K562 (cell line): ENCODE measurements at regions not wholly inside any gene's neighbourhood (a gene's known extent, or its start where the extent isn't known, plus 50 kb on each side); places are given as distances from the start of the nearest gene placed in this dataset.

ENCODE experiments used
- ATAC-seq: fragments of 200-7000 bp; cut with Tn5 transposase; 3 replicates; pipeline ENCODE4 v1.9.1; 2020; ENCODE audit warnings: moderate library complexity
- BruUV-seq: library from RNA; stranded (reverse); fragments of 400-500 nt; replicated peaks from 2 replicates; lab custom pipeline; 2021; lab: Mats Ljungman, UMichigan
- CTCF ChIA-PET: fragments of 300-600 bp; formaldehyde crosslinking; extraction: SDS; loops from one replicate; lab custom pipeline; 2021; ENCODE audit warnings: low intra/inter-chr PET ratio; lab: Yijun Ruan, JAX
- POLR2A ChIA-PET: fragments of 300-600, 350-650 bp; sonication (Branson Sonifier 250); formaldehyde crosslinking; extraction: SDS; loops from one replicate; lab custom pipeline; 2021; ENCODE audit warnings: antibody characterized with exemption, inconsistent platforms; lab: Yijun Ruan, JAX
- DNase-seq, 4 experiments: peaks; one replicate each; pipeline versions ENCODE4 v3.0.0 to v3.0.0-alpha.2; 2011 to 2018; ENCODE audit warnings: low spot score in 3 of 4, mixed read lengths in 3 of 4; ENCODE audit errors: extremely low read depth in 1 of 4
- FAIRE-seq: peaks from 2 replicates; lab custom pipeline; 2011; peaks lifted over from hg19 to GRCh38; lab: Jason Lieb, UNC
- H2AFZ ChIP-seq: 2 replicates; pipeline ENCODE4 v1.6.0; 2011; ENCODE audit warnings: low read depth, low read length, control low read depth, inconsistent platforms
- H3K27ac ChIP-seq: fragments of 200-600 bp; 3 replicates; pipeline ENCODE4 v1.8.0; 2011; ENCODE audit warnings: low read depth, mild to moderate bottlenecking, control low read depth, inconsistent platforms, low read length, moderate library complexity, mixed read lengths; ENCODE audit errors: extremely low read depth
- H3K27me3 ChIP-seq, 2 experiments: fragments of 300-600 bp in 1 of 2; 2 replicates in 1 of 2; 3 replicates in 1 of 2; pipeline versions ENCODE4 v1.6.0 to v1.8.0; 2011; ENCODE audit warnings: inconsistent platforms in 2 of 2, low read length in 2 of 2, mild to moderate bottlenecking in 1 of 2, mixed read lengths in 1 of 2, moderate library complexity in 1 of 2; ENCODE audit not compliant: control insufficient read depth in 2 of 2, insufficient read depth in 2 of 2
- H3K36me3 ChIP-seq: fragments of 300-600 bp; 3 replicates; pipeline ENCODE4 v1.8.0; 2011; ENCODE audit warnings: mild to moderate bottlenecking, low read length, inconsistent platforms; ENCODE audit not compliant: control insufficient read depth, insufficient read depth
- H3K4me1 ChIP-seq, 2 experiments: fragments of 200-600 bp in 1 of 2; replicated peaks in 1 of 2; 2 replicates in 1 of 2; 3 replicates in 1 of 2; pipeline versions ENCODE4 v1.5.1 to v1.8.0; 2011; ENCODE audit warnings: inconsistent platforms in 2 of 2, low read length in 2 of 2, mild to moderate bottlenecking in 1 of 2, mixed read lengths in 1 of 2, moderate library complexity in 1 of 2; ENCODE audit not compliant: control insufficient read depth in 2 of 2, insufficient read depth in 2 of 2
- H3K4me2 ChIP-seq: 2 replicates; pipeline ENCODE4 v1.6.1; 2011; ENCODE audit warnings: low read length, control low read depth, inconsistent platforms, mixed read lengths; ENCODE audit not compliant: insufficient read depth
- H3K4me3 ChIP-seq: fragments of 200-600 bp; sonication (generic), shearing (Covaris generic); 2 replicates; pipeline ENCODE4 v1.5.1; 2016; ENCODE audit warnings: control low read depth, inconsistent platforms
- H3K79me2 ChIP-seq: fragments of 200-600 bp; 3 replicates; pipeline ENCODE4 v1.8.0; 2011; ENCODE audit warnings: low read length, inconsistent platforms; ENCODE audit not compliant: control insufficient read depth, insufficient read depth
- H3K9ac ChIP-seq, 2 experiments: 2 replicates each; pipeline versions ENCODE4 v1.6.0 to v1.6.1; 2011; ENCODE audit warnings: low read depth in 2 of 2, low read length in 2 of 2, control low read depth in 1 of 2, inconsistent platforms in 1 of 2, mild to moderate bottlenecking in 1 of 2, mixed read lengths in 1 of 2; ENCODE audit not compliant: insufficient read depth in 1 of 2
- H3K9me1 ChIP-seq: one replicate; pipeline ENCODE4 v1.6.0; 2011; ENCODE audit warnings: inconsistent platforms, mild to moderate bottlenecking, low read length, moderate library complexity; ENCODE audit not compliant: control insufficient read depth, insufficient read depth
- H3K9me3 ChIP-seq: replicated peaks from 2 replicates; pipeline ENCODE4 v1.5.1; 2011; ENCODE audit warnings: low read depth, low read length, inconsistent platforms; ENCODE audit not compliant: control insufficient read depth, insufficient read depth
- H4K20me1 ChIP-seq: replicated peaks from 2 replicates; pipeline ENCODE4 v1.6.1; 2011; ENCODE audit warnings: low read length, inconsistent platforms, mixed read lengths; ENCODE audit not compliant: control insufficient read depth, insufficient read depth
- ASH1L ChIP-seq: fragments of 450-650 bp; IDR thresholded peaks from 2 replicates; pipeline ENCODE4 v1.6.1; 2018; ENCODE audit warnings: borderline replicate concordance, mild to moderate bottlenecking, low read depth; ENCODE audit not compliant: partially characterized antibody
- CHAMP1 ChIP-seq: fragments of 450-650 bp; IDR thresholded peaks from 2 replicates; pipeline ENCODE4 v1.6.1; 2016; ENCODE audit warnings: mild to moderate bottlenecking
- CREB1 ChIP-seq, 2 experiments: sonication (generic) in 1 of 2; formaldehyde crosslinking in 1 of 2; IDR thresholded peaks; 2 replicates each; pipeline versions ENCODE4 v1.6.1 to v1.8.0; 2012 to 2022; ENCODE audit warnings: inconsistent platforms in 1 of 2, mild to moderate bottlenecking in 1 of 2, missing genetic modification reagents in 1 of 2, moderate library complexity in 1 of 2
- GATAD2A ChIP-seq: fragments of 450-650 bp; IDR thresholded peaks from 2 replicates; pipeline ENCODE4 v1.6.1; 2017
- HDAC1 ChIP-seq, 2 experiments: fragments of 450-650 bp; IDR thresholded peaks; 2 replicates each; pipeline ENCODE4 v1.6.1; 2016 to 2017; ENCODE audit warnings: inconsistent platforms in 1 of 2, mild to moderate bottlenecking in 1 of 2, moderate library complexity in 1 of 2
- HES1 ChIP-seq: fragments of 450-650 bp; IDR thresholded peaks from 2 replicates; pipeline ENCODE4 v1.6.1; 2016; ENCODE audit warnings: low read depth, mild to moderate bottlenecking, moderate library complexity
- HEY1 ChIP-seq: fragments of 250-450 bp; sonication (Bioruptor Pico); IDR thresholded peaks from 2 replicates; pipeline ENCODE4 v1.5.0; 2020; ENCODE audit warnings: mild to moderate bottlenecking, moderate library complexity, borderline replicate concordance
- JUN ChIP-seq, 2 experiments: sonication (generic) in 1 of 2; formaldehyde crosslinking in 1 of 2; IDR thresholded peaks; 2 replicates each; pipeline versions ENCODE4 v1.6.1 to v1.8.0; 2012 to 2022; ENCODE audit warnings: borderline replicate concordance in 2 of 2, mild to moderate bottlenecking in 2 of 2, improper control_type of control experiment in 1 of 2, low read depth in 1 of 2, low read length in 1 of 2, missing genetic modification reagents in 1 of 2
- MCM2 ChIP-seq: fragments of 450-650 bp; IDR thresholded peaks from 2 replicates; pipeline ENCODE4 v1.6.1; 2017; ENCODE audit warnings: low read depth, mild to moderate bottlenecking
- PRPF4 ChIP-seq: fragments of 200-400 bp; formaldehyde crosslinking; IDR thresholded peaks from one replicate; pipeline ENCODE4 v1.6.1; 2017; ENCODE audit warnings: low read length, low read depth, mild to moderate bottlenecking; ENCODE audit not compliant: insufficient read depth, poor library complexity, severe bottlenecking
- PURB ChIP-seq: sonication (generic); formaldehyde crosslinking; IDR thresholded peaks from 2 replicates; pipeline ENCODE4 v1.9.0; 2021; ENCODE audit warnings: low read depth, mild to moderate bottlenecking, missing genetic modification reagents
- SMARCE1 ChIP-seq: fragments of 450-650 bp; IDR thresholded peaks from 2 replicates; pipeline ENCODE4 v1.7.1; 2016; ENCODE audit warnings: mild to moderate bottlenecking
- SRF ChIP-seq, 2 experiments: fragments of 250-450, 450-650 bp in 1 of 2; sonication (Bioruptor Pico) in 1 of 2; sonication (generic) in 1 of 2; formaldehyde crosslinking; IDR thresholded peaks; 2 replicates each; pipeline versions ENCODE4 v1.5.0 to v1.5.1; 2020 to 2022; ENCODE audit warnings: mild to moderate bottlenecking in 1 of 2, missing genetic modification reagents in 1 of 2
- TAF1 ChIP-seq: IDR thresholded peaks from 2 replicates; pipeline ENCODE4 v1.6.1; 2011; ENCODE audit warnings: mild to moderate bottlenecking, low read length, moderate library complexity; ENCODE audit not compliant: insufficient read depth, control insufficient read depth, severe bottlenecking; ENCODE audit errors: extremely low read depth
- TCFL5 ChIP-seq: fragments of 250-450 bp; sonication (Bioruptor Pico); conservative IDR thresholded peaks from 2 replicates; pipeline ENCODE4 v1.6.1; 2021; ENCODE audit warnings: mild to moderate bottlenecking, moderate library complexity, matching md5 sums
- ZBTB26 ChIP-seq: fragments of 450-650 bp; formaldehyde crosslinking; IDR thresholded peaks from 2 replicates; pipeline ENCODE4 v1.4.0; 2022; ENCODE audit warnings: missing genetic modification characterization
- ZFPM2 ChIP-seq: fragments of 250-450 bp; sonication (Bioruptor Pico); IDR thresholded peaks from 2 replicates; pipeline ENCODE4 v1.5.1; 2022; ENCODE audit warnings: mild to moderate bottlenecking
- ZNF57 ChIP-seq: fragments of 450-650 bp; formaldehyde crosslinking; IDR thresholded peaks from 2 replicates; pipeline ENCODE4 v1.4.0; 2020; ENCODE audit warnings: mild to moderate bottlenecking, moderate library complexity
- WGBS: fragments of 100-300 bp; shearing (Covaris generic); methylation state at CpG from one replicate; pipeline ENCODE4 v1.1.6; 2016; ENCODE audit warnings: low coverage, mixed read lengths; ENCODE audit not compliant: insufficient coverage; ENCODE audit errors: missing lambda C conversion rate; 5-methylcytosine and 5-hydroxymethylcytosine counted together
- in situ Hi-C: fragments of 300-500 bp; cut with MboI; formaldehyde crosslinking; loops from 4 replicates; pipeline ENCODE4 v1.15.0; 2018; ENCODE audit warnings: inconsistent platforms, mixed read lengths
- intact Hi-C: fragments of 100-400 bp; cut with micrococcal nuclease; formaldehyde crosslinking; loops from 2 replicates; pipeline ENCODE4 v1.14.2; 2022

GRCh38 chr1:81458186-81458585 lies 342.5 kb upstream of the ADGRL2 start (continued):
- no peak for TF ChIP-seq ASH1L
- no peak for TF ChIP-seq HEY1 (CRISPR knock-in tag)
- TF ChIP-seq GATAD2A = no peak
- TF ChIP-seq ZBTB26 (CRISPR knock-in tag) = no peak
- TF ChIP-seq ZFPM2 (CRISPR knock-in tag) = no peak
- no peak for TF ChIP-seq HDAC1 (IDR thresholded peaks at IDR 0.05)

GRCh38 chr1:81455481-81455880 lies 345.3 kb upstream of the ADGRL2 start:
- Histone ChIP-seq H3K36me3 (no peaks in the 10 kb centered on the region), H3K9ac (no peak overlapping the region), H3K4me1 (no peaks in the 10 kb centered on the region), H3K27me3 (no peaks in the 10 kb centered on the region), H3K4me3 (no peak overlapping the region), H3K4me2 (no peak overlapping the region), H3K79me2 (no peaks in the 10 kb centered on the region), H4K20me1 (no peaks in the 10 kb centered on the region), H3K9me3 (no peaks in the 10 kb centered on the region), H2AFZ (no peak overlapping the region), H3K27ac (no peak overlapping the region), H3K9me1 (no peaks in the 10 kb centered on the region)
- WGBS = 3% methylated on average over 4 of the region's 4 CpGs
- ATAC-seq (no peak), DNase-seq (no peak), FAIRE-seq (no peak)
- intact Hi-C loops (no loop called here), in situ Hi-C loops (no loop called here)
- POLR2A ChIA-PET = no interaction called here
- CTCF ChIA-PET = no interaction called here
- BruUV-seq = no TSS peak
- TF ChIP-seq PURB (CRISPR knock-in tag) (no peak), MCM2 (no peak), JUN (IDR thresholded peaks at IDR 0.05; ENCODE audit: borderline replicate concordance, low read depth, low read length) (no peak), JUN (CRISPR knock-in tag; IDR thresholded peaks at IDR 0.05; ENCODE audit: borderline replicate concordance) (no peak), SMARCE1 (no peak), HES1 (no peak), TCFL5 (CRISPR knock-in tag) (no peak), ZNF57 (no peak), CREB1 (IDR thresholded peaks at IDR 0.05) (no peak), CREB1 (CRISPR knock-in tag; IDR thresholded peaks at IDR 0.05) (no peak), CHAMP1 (no peak), PRPF4 (no peak), SRF (CRISPR knock-in tag; IDR thresholded peaks at IDR 0.05) (no peak), TAF1 (no peak)
